Ovary (tissue), 7 donors: ENCODE measurements at regions not wholly inside any gene's neighbourhood (a gene's known extent, or its start where the extent isn't known, plus 50 kb on each side); places are given as distances from the start of the nearest gene placed in this dataset.

Experiments used
- DNase-seq, 5 donors: peaks; one replicate each; pipeline ENCODE4 v3.0.0-alpha.2; 2019 to 2020
- H3K27ac ChIP-seq, 2 donors: fragments of 200-600 bp; one replicate each; pipeline versions ENCODE4 v1.5.1 to v1.8.0; 2019 to 2022
- H3K27me3 ChIP-seq: fragments of 200-600 bp; one replicate; pipeline ENCODE4 v1.8.0; 2022
- H3K36me3 ChIP-seq: fragments of 200-600 bp; sonication (generic); one replicate; pipeline ENCODE4 v1.5.1; 2019
- H3K4me1 ChIP-seq: one replicate; pipeline ENCODE4 v1.8.1; 2013; ENCODE audit warnings: mild to moderate bottlenecking, moderate library complexity; ENCODE audit not compliant: insufficient read depth
- H3K4me3 ChIP-seq: fragments of 200-600 bp; sonication (generic); one replicate; pipeline ENCODE4 v1.5.1; 2017
- H3K9me3 ChIP-seq, 2 donors: fragments of 200-600 bp in 1 of 2; sonication (generic) in 1 of 2; one replicate each; pipeline versions ENCODE4 v1.5.1 to v1.8.1; 2013 to 2019; ENCODE audit warnings: mild to moderate bottlenecking in 1 of 2, moderate library complexity in 1 of 2
- CTCF ChIP-seq, 3 donors: fragments of 450-650 bp in 2 of 3; fragments of 200-600 bp in 1 of 3; IDR thresholded peaks; one replicate each; pipeline versions ENCODE4 v1.5.1 to v1.8.0; 2016 to 2022; ENCODE audit warnings: antibody characterized with exemption in 3 of 3, mild to moderate bottlenecking in 1 of 3
- EP300 ChIP-seq: sonication (generic); formaldehyde crosslinking; IDR thresholded peaks from one replicate; pipeline ENCODE4 v1.6.1; 2017; ENCODE audit warnings: antibody characterized with exemption
- POLR2A ChIP-seq: fragments of 450-650 bp; IDR thresholded peaks from one replicate; pipeline ENCODE4 v1.6.1; 2017; ENCODE audit warnings: antibody characterized with exemption, mild to moderate bottlenecking, moderate library complexity
- WGBS, 3 donors: extraction: QIAGEN DNeasy Blood & Tissue Kit in 1 of 3; methylation state at CpG; one replicate each; pipeline versions ENCODE4 v1.1.5 to v1.1.7; 2013 to 2017; 5-methylcytosine and 5-hydroxymethylcytosine counted together
- intact Hi-C, 4 donors: fragments of 100-400 bp; cut with DNase I; formaldehyde crosslinking; loops; one replicate each; pipeline versions ENCODE4 v1.11.0 to v1.15.1; 2022 to 2023
- donor health status: DM: no; HTN: no; CAD: no; lungs with moderate emphysema.
- donor health status: DM: no; HTN: no; CAD: no.
- donor health status: Bipolar disorder and iron deficiency.
- donor health status: DM: no; HTN: no; CAD: no.
- donor health status: DM: yes; HTN: yes; CAD: no.

GRCh38 chr16:79893445-79893844, 292.9 kb upstream of the MAF start:
- Histone ChIP-seq H3K9me3 (no peaks in the 10 kb centered on the region), H3K27me3 (no peaks in the 10 kb centered on the region), H3K27ac (no peak overlapping the region), H3K36me3 (no peaks in the 10 kb centered on the region), H3K4me3 (no peak overlapping the region), H3K4me1 (peaks cover 1% of the 10 kb centered on the region)
- DNase-seq: no peak
- WGBS, 3 donors: 93 to 97% (median 96%) methylated on average over 3 of the region's 3 CpGs
- intact Hi-C loops: no loop called here
- no peak for TF ChIP-seq CTCF (IDR thresholded peaks at IDR 0.05)
- no peak for TF ChIP-seq EP300
- no peak for TF ChIP-seq POLR2A

- DNase-seq: no peak
- H3K4me1 ChIP-seq: no peaks in the 10 kb centered on the region
- intact Hi-C loops: no loop called here
- no peaks in the 10 kb centered on the region for H3K9me3 ChIP-seq
- TF ChIP-seq CTCF (IDR thresholded peaks at IDR 0.05) (no peak), EP300 (no peak), POLR2A (no peak)
- H3K36me3 ChIP-seq: no peaks in the 10 kb centered on the region
- no peak overlapping the region for H3K4me3 ChIP-seq
- H3K27ac ChIP-seq: no peak overlapping the region
- no peaks in the 10 kb centered on the region for H3K27me3 ChIP-seq
- WGBS, 3 donors: 95 to 100% (median 95%) methylated on average over 3 of the region's 3 CpGs
These were observed 291.7 kb upstream of the MAF start for GRCh38 chr16:79892278-79892677.

- no peak for DNase-seq
- no peak for TF ChIP-seq CTCF (IDR thresholded peaks at IDR 0.05)
- no peak for TF ChIP-seq EP300
- no peak for TF ChIP-seq POLR2A
These were observed 290.9 kb upstream of the MAF start for GRCh38 chr16:79891458-79891857.

GRCh38 chr16:79887541-79888540, 287.3 kb upstream of the MAF start:
- TF ChIP-seq EP300: no peak
- TF ChIP-seq POLR2A: no peak
- TF ChIP-seq CTCF (IDR thresholded peaks at IDR 0.05): no peak
- Histone ChIP-seq H3K27ac (no peak overlapping the region), H3K27me3 (no peaks in the 10 kb centered on the region), H3K9me3 (no peaks in the 10 kb centered on the region), H3K4me3 (no peak overlapping the region), H3K4me1 (no peaks in the 10 kb centered on the region), H3K36me3 (no peaks in the 10 kb centered on the region)
- intact Hi-C loops: no loop called here
- no peak for DNase-seq
- 87 to 89% (median 89%) methylated on average over 8 of the region's 8 CpGs for WGBS, 3 donors

More at GRCh38 chr16:79891458-79891857, 290.9 kb upstream of the MAF start:
- Histone ChIP-seq H3K4me1 (no peaks in the 10 kb centered on the region), H3K4me3 (no peak overlapping the region), H3K27me3 (no peaks in the 10 kb centered on the region), H3K36me3 (no peaks in the 10 kb centered on the region), H3K9me3 (no peaks in the 10 kb centered on the region), H3K27ac (no peak overlapping the region)
- WGBS, 3 donors: 95 to 97% (median 95%) methylated on average over 6 of the region's 6 CpGs
- intact Hi-C loops: no loop called here
